HFF-Myc (cell line): ENCODE measurements at regions not wholly inside any gene's neighbourhood (a gene's known extent, or its start where the extent isn't known, plus 50 kb on each side); places are given as distances from the start of the nearest gene placed in this dataset.

ENCODE experiments used
- DNase-seq: peaks from one replicate; pipeline ENCODE4 v3.0.0-alpha.2; 2011; ENCODE audit warnings: low read depth; ENCODE audit errors: extremely low read depth
- H3K4me3 ChIP-seq: replicated peaks from 2 replicates; pipeline ENCODE4 v1.5.1; 2011; ENCODE audit warnings: low read depth, mild to moderate bottlenecking, control low read depth, low read length
- TF ChIP-seq, protein P1 (sequence below): IDR thresholded peaks from 2 replicates; pipeline ENCODE4 v1.5.1; 2012; ENCODE audit warnings: mild to moderate bottlenecking, low read depth, low read length, control low read depth; ENCODE audit errors: missing control alignments

DNA sequence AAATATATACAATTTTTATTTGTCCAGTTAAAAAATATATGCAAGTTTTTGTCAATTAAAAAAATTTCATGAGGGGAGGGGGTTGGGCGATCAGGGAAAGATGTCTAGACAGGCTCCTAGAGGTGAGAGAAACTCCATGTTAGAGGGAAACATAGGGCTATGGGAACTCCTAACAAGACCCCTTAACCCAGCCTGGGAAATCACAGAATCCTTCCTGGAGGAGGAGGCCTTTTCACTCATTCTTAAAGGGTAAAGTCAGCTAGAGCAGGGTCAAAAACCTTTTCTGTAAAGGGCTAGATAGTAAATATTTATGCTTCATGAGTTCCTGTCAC lies 75.9 kb upstream of the PTPN1 start:
- no peak overlapping the region for H3K4me3 ChIP-seq
- TF ChIP-seq, protein P1, sequence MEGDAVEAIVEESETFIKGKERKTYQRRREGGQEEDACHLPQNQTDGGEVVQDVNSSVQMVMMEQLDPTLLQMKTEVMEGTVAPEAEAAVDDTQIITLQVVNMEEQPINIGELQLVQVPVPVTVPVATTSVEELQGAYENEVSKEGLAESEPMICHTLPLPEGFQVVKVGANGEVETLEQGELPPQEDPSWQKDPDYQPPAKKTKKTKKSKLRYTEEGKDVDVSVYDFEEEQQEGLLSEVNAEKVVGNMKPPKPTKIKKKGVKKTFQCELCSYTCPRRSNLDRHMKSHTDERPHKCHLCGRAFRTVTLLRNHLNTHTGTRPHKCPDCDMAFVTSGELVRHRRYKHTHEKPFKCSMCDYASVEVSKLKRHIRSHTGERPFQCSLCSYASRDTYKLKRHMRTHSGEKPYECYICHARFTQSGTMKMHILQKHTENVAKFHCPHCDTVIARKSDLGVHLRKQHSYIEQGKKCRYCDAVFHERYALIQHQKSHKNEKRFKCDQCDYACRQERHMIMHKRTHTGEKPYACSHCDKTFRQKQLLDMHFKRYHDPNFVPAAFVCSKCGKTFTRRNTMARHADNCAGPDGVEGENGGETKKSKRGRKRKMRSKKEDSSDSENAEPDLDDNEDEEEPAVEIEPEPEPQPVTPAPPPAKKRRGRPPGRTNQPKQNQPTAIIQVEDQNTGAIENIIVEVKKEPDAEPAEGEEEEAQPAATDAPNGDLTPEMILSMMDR, result no peak
- no peak for DNase-seq

DNA sequence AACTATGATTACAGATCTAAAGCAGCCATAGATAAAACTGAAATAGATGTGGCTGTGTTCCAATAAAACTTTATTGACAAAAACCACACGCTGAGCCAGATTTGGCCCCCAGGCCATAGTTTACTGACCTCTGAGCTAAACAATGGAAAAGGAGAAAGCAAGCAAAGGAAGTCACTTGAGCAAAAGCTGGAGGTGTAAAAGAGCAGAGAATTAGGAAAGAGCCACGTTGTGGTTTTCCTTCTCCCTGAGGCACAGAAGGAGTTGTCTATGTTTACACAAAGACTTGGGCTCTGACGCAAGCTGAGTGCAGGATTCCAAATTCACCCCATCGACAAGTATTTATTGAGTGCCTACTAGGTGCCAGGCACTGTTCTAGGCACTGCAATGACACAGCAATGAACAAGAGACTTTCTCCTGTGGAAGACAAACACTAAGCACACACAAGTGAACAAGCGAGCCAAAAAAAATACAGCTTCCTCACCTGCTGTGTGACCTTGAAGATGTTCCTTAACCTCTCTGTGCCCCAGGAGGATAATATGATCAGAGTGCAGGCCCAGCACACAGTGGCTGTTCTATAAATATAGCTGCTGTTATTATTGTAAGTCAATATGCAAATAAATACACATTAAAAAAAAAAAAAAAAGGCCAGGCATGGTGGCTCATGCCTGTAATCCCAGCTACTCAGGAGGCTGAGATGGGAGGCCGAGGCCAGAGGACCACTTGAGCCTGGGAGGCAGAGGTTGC lies 75.4 kb upstream of the PTPN1 start:
- no peak overlapping the region for H3K4me3 ChIP-seq
- DNase-seq, result no peak

DNA sequence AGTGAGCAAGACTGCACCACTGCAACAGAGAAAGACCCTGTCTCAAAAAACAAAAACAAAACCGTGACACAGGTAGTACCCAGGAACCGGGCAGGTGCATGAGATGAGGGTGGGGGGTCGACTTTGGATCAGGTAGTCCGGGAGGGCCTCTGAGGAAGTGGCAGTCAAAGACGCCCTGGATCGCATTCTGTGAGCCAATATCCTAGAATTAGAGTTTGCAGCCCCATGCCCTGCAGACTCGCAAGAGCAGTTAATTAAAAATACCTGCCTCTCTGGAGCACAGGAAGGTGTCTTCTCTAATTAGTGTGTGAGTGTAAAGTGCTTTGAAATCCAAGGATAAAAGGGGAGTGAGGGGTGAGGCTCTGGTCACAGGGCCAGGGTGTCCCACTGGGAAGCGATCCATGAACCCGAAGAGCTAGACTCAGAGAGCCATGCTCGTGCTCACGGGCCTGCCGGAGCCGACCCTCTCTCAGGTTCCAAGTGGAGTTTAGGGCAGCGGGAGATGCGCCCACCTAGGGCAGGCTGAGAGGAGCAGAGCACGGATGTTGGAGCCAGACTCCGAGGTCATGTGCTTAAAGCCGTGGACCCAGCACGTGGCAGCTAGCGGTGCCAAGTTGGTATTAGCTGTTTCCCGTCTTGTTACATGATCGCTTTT lies 74.7 kb upstream of the PTPN1 start:
- no peak for DNase-seq
- TF ChIP-seq, protein P1, result no peak
- no peak overlapping the region for H3K4me3 ChIP-seq

More for the DNA sequence above, 75.4 kb upstream of the PTPN1 start:
- TF ChIP-seq, protein P1, result no peak

DNA sequence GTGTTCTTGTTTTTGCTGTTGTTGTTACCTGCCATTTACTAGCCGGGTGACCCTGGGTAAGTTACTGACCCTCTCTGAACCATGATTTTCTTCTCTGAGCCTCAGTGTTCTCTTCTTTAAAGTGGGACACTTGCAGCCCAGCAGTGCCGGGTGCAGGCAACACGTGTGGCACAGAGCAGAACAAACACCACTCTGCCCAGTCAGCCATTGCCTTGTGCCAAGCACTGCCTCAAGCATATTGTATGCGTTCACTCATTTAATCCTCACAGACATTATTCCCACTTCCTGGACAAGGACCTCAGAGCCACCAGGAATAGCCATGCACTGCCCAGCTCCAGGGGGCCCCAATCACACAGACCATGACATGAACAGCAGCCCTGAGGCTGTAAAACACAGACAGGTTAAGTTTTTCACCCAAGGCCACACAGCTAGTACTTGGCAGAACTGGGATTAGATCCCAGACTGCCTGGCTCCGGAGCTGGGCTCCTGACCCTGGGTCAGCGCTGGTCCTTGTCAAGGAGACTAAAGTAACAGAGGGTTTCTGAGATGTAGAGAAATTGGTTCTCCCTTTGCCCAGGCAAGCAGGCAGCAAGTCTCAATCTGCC lies 74.0 kb upstream of the PTPN1 start:
- DNase-seq, result no peak
- TF ChIP-seq, protein P1, result no peak
- H3K4me3 ChIP-seq, result no peak overlapping the region

DNA sequence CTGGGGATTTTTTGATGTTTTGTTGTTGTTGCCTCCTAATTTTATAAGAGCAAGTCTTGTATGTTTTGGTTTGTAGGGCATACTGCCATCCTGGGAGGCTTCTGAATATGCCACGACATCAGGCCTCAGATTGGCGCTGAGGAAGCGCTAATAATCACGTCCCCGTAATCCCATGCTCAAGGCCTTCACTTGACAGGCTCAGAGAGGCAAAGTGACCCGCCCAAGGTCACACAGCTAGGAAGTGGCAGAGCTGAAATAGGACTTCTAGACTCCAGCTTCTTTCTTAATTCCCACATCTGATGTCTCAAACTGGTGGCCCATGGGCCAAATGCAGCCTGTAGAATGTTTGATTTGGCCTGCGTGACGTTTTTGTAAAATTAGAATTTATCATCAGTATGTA lies 73.5 kb upstream of the PTPN1 start:
- H3K4me3 ChIP-seq, result no peak overlapping the region
- TF ChIP-seq, protein P1, result no peak
- no peak for DNase-seq

DNA sequence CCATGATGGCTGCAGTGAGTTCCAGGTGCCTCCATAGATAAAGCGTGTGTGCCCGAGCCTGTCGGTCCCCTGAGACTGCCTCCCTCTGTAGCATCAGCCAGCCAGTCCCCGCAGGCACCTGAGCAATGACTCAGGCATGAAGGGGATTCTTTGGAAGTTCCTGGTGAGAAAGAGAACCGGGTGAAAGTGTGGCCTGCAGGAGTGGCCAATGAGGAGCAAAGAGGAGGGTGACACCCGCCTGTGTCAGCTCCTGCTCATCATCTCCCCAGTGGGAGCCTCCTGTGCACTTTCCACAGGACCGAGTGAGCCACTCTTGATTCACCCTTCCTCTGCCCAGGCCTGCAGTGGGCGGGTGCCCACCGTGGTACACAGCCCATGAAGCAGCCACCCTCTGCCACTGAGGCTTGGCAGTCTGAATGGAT lies 71.2 kb upstream of the PTPN1 start:
- TF ChIP-seq, protein P1, result no peak
- DNase-seq, result no peak
- no peak overlapping the region for H3K4me3 ChIP-seq
